Nephron (organoid): ENCODE measurements at regions not wholly inside any gene's neighbourhood (a gene's known extent, or its start where the extent isn't known, plus 50 kb on each side); places are given as distances from the start of the nearest gene placed in this dataset.
"Not testable (repeated sequence)": the region's sequence is repeated elsewhere in the genome, so short reads cannot be mapped to it uniquely, and the experiment has no call there.

Source experiments
- H3K27ac Mint-ChIP-seq, 3 experiments: 2 replicates each; pipeline ENCODE4 v1.8.0; 2020; ENCODE audit warnings: mixed read lengths in 3 of 3, mild to moderate bottlenecking in 2 of 3, moderate library complexity in 1 of 3
- H3K27me3 Mint-ChIP-seq: 2 replicates; pipeline ENCODE4 v1.8.0; 2021; ENCODE audit warnings: low read depth, mild to moderate bottlenecking, moderate library complexity, mixed read lengths
- H3K36me3 Mint-ChIP-seq: 2 replicates; pipeline ENCODE4 v1.8.0; 2020; ENCODE audit warnings: low read depth, mixed read lengths
- H3K4me1 Mint-ChIP-seq: 2 replicates; pipeline ENCODE4 v1.8.0; 2020; ENCODE audit warnings: mixed read lengths
- H3K4me3 Mint-ChIP-seq, 3 experiments: 2 replicates each; pipeline ENCODE4 v1.8.0; 2020; ENCODE audit warnings: mild to moderate bottlenecking in 3 of 3, mixed read lengths in 3 of 3, moderate library complexity in 2 of 3
- H3K9me3 Mint-ChIP-seq: 2 replicates; pipeline ENCODE4 v1.8.0; 2020; ENCODE audit warnings: mixed read lengths
- CTCF ChIP-seq, 3 experiments: fragments of 200-600 bp; sonication (generic); IDR thresholded peaks; one replicate each; pipeline ENCODE4 v1.5.0; 2021; ENCODE audit warnings: antibody characterized with exemption in 3 of 3; ENCODE audit not compliant: unreplicated experiment in 3 of 3

GRCh38 chr9:124135813-124136365 lies 121.9 kb upstream of the NEK6 start:
- H3K36me3 Mint-ChIP-seq: no peaks in the 10 kb centered on the region
- H3K4me3 Mint-ChIP-seq: no peak overlapping the region
- no peaks in the 10 kb centered on the region for H3K4me1 Mint-ChIP-seq
- no peak for TF ChIP-seq CTCF (IDR thresholded peaks at IDR 0.05; ENCODE audit: unreplicated experiment in 3 of 3)
- H3K9me3 Mint-ChIP-seq: peaks cover 3% of the 10 kb centered on the region
- H3K27ac Mint-ChIP-seq: no peak overlapping the region
- peaks cover 27% of the 10 kb centered on the region for H3K27me3 Mint-ChIP-seq

- Mint-ChIP-seq H3K9me3 (peaks cover 3% of the 10 kb centered on the region), H3K27ac (no peak overlapping the region), H3K27me3 (peaks cover 23% of the 10 kb centered on the region), H3K36me3 (no peaks in the 10 kb centered on the region), H3K4me1 (no peaks in the 10 kb centered on the region), H3K4me3 (no peak overlapping the region)
- no peak for TF ChIP-seq CTCF (IDR thresholded peaks at IDR 0.05; ENCODE audit: unreplicated experiment in 3 of 3)
These were observed 120.5 kb upstream of the NEK6 start for GRCh38 chr9:124137009-124137943.

GRCh38 chr9:124137944-124138335 lies 119.8 kb upstream of the NEK6 start:
- H3K4me3 Mint-ChIP-seq: no peak overlapping the region
- H3K27ac Mint-ChIP-seq: no peak overlapping the region
- no peak for TF ChIP-seq CTCF (IDR thresholded peaks at IDR 0.05; ENCODE audit: unreplicated experiment in 3 of 3)
- peaks cover 3% of the 10 kb centered on the region for H3K9me3 Mint-ChIP-seq
- H3K27me3 Mint-ChIP-seq: peaks cover 26% of the 10 kb centered on the region
- H3K4me1 Mint-ChIP-seq: no peaks in the 10 kb centered on the region
- no peaks in the 10 kb centered on the region for H3K36me3 Mint-ChIP-seq

- no peak for TF ChIP-seq CTCF (IDR thresholded peaks at IDR 0.05; ENCODE audit: unreplicated experiment in 3 of 3)
- no peak overlapping the region for H3K4me3 Mint-ChIP-seq
- H3K36me3 Mint-ChIP-seq: no peaks in the 10 kb centered on the region
- H3K9me3 Mint-ChIP-seq: peaks cover 3% of the 10 kb centered on the region
- H3K4me1 Mint-ChIP-seq: no peaks in the 10 kb centered on the region
- H3K27me3 Mint-ChIP-seq: peaks cover 25% of the 10 kb centered on the region
- H3K27ac Mint-ChIP-seq: no peak overlapping the region
These were observed 118.7 kb upstream of the NEK6 start for GRCh38 chr9:124139001-124139400.

- Mint-ChIP-seq H3K4me3 (no peak overlapping the region), H3K27ac (no peak overlapping the region), H3K9me3 (peaks cover under 1% of the 10 kb centered on the region), H3K4me1 (no peaks in the 10 kb centered on the region), H3K36me3 (no peaks in the 10 kb centered on the region), H3K27me3 (peaks cover 25% of the 10 kb centered on the region)
- TF ChIP-seq CTCF (IDR thresholded peaks at IDR 0.05; ENCODE audit: unreplicated experiment in 3 of 3): no peak
These were observed 116.7 kb upstream of the NEK6 start for GRCh38 chr9:124140941-124141568.

GRCh38 chr9:124144561-124145123 lies 113.1 kb upstream of the NEK6 start:
- peaks cover 29% of the 10 kb centered on the region for H3K27me3 Mint-ChIP-seq
- H3K4me1 Mint-ChIP-seq, H3K27ac Mint-ChIP-seq, H3K4me3 Mint-ChIP-seq, H3K9me3 Mint-ChIP-seq, H3K36me3 Mint-ChIP-seq: not testable (repeated sequence)
